Mesothelial cell of epicardium (in vitro differentiated cells): ENCODE measurements at regions not wholly inside any gene's neighbourhood (a gene's known extent, or its start where the extent isn't known, plus 50 kb on each side); places are given as distances from the start of the nearest gene placed in this dataset.
"Not testable (repeated sequence)": the region's sequence is repeated elsewhere in the genome, so short reads cannot be mapped to it uniquely, and the experiment has no call there.

Experiments
- DNase-seq, 2 experiments: peaks; one replicate each; pipeline ENCODE4 v3.0.0; 2021; ENCODE audit warnings: low spot score in 2 of 2; ENCODE audit not compliant: unreplicated experiment in 2 of 2
- H3K27ac Mint-ChIP-seq: 2 replicates; pipeline ENCODE4 v1.8.0; 2021; ENCODE audit warnings: mixed read lengths
- H3K27me3 Mint-ChIP-seq: 2 replicates; pipeline ENCODE4 v1.8.0; 2021; ENCODE audit warnings: low read depth, mixed read lengths
- H3K36me3 Mint-ChIP-seq: 2 replicates; pipeline ENCODE4 v1.8.0; 2021; ENCODE audit warnings: mixed read lengths
- H3K4me1 Mint-ChIP-seq: 2 replicates; pipeline ENCODE4 v1.8.0; 2021; ENCODE audit warnings: mixed read lengths
- H3K4me3 Mint-ChIP-seq: 2 replicates; pipeline ENCODE4 v1.8.0; 2021; ENCODE audit warnings: mild to moderate bottlenecking, moderate library complexity, mixed read lengths
- H3K9me3 Mint-ChIP-seq: 2 replicates; pipeline ENCODE4 v1.8.0; 2021; ENCODE audit warnings: mixed read lengths
- CTCF ChIP-seq: fragments of 200-600 bp; sonication (generic); IDR thresholded peaks from one replicate; pipeline ENCODE4 v1.5.0; 2021; ENCODE audit warnings: antibody characterized with exemption; ENCODE audit not compliant: unreplicated experiment

- Mint-ChIP-seq H3K4me3 (no peak overlapping the region), H3K4me1 (no peaks in the 10 kb centered on the region), H3K36me3 (no peaks in the 10 kb centered on the region), H3K27ac (no peak overlapping the region), H3K27me3 (no peaks in the 10 kb centered on the region), H3K9me3 (peaks cover 35% of the 10 kb centered on the region)
- DNase-seq = no peak
- no peak for TF ChIP-seq CTCF
Observed at GRCh38 chr5:87594566-87594965, 181.8 kb upstream of the CCNH start.

- no peak for TF ChIP-seq CTCF
- H3K4me1 Mint-ChIP-seq = no peaks in the 10 kb centered on the region
- no peaks in the 10 kb centered on the region for H3K36me3 Mint-ChIP-seq
- no peak for DNase-seq
- H3K9me3 Mint-ChIP-seq = peaks cover 7% of the 10 kb centered on the region
- H3K27ac Mint-ChIP-seq = no peak overlapping the region
- no peaks in the 10 kb centered on the region for H3K27me3 Mint-ChIP-seq
- H3K4me3 Mint-ChIP-seq = no peak overlapping the region
Observed at GRCh38 chr5:87589587-87589986, 176.9 kb upstream of the CCNH start.

GRCh38 chr5:87588316-87588715 lies 175.6 kb upstream of the CCNH start:
- Mint-ChIP-seq H3K9me3 (peaks cover 8% of the 10 kb centered on the region), H3K4me3 (no peak overlapping the region), H3K36me3 (no peaks in the 10 kb centered on the region), H3K4me1 (no peaks in the 10 kb centered on the region), H3K27me3 (no peaks in the 10 kb centered on the region), H3K27ac (no peak overlapping the region)
- no peak for DNase-seq
- no peak for TF ChIP-seq CTCF

GRCh38 chr5:87583704-87584103 lies 171.0 kb upstream of the CCNH start:
- H3K27me3 Mint-ChIP-seq, H3K4me3 Mint-ChIP-seq, H3K27ac Mint-ChIP-seq, H3K36me3 Mint-ChIP-seq, DNase-seq, H3K4me1 Mint-ChIP-seq: not testable (repeated sequence)
- H3K9me3 Mint-ChIP-seq = peaks cover 11% of the 10 kb centered on the region

GRCh38 chr5:87582149-87582548 lies 169.4 kb upstream of the CCNH start:
- no peak overlapping the region for H3K4me3 Mint-ChIP-seq
- DNase-seq = no peak
- no peak overlapping the region for H3K27ac Mint-ChIP-seq
- H3K36me3 Mint-ChIP-seq = no peaks in the 10 kb centered on the region
- TF ChIP-seq CTCF = no peak
- H3K27me3 Mint-ChIP-seq = no peaks in the 10 kb centered on the region
- H3K4me1 Mint-ChIP-seq = no peaks in the 10 kb centered on the region
- peaks cover 14% of the 10 kb centered on the region for H3K9me3 Mint-ChIP-seq

- no peak for TF ChIP-seq CTCF
- no peak overlapping the region for H3K27ac Mint-ChIP-seq
- H3K36me3 Mint-ChIP-seq = no peaks in the 10 kb centered on the region
Observed at GRCh38 chr5:87581661-87582060, 168.9 kb upstream of the CCNH start.

More at GRCh38 chr5:87581661-87582060, 168.9 kb upstream of the CCNH start:
- H3K9me3 Mint-ChIP-seq = peaks cover 14% of the 10 kb centered on the region
- no peak for DNase-seq
- no peaks in the 10 kb centered on the region for H3K27me3 Mint-ChIP-seq
- H3K4me3 Mint-ChIP-seq = no peak overlapping the region
- H3K4me1 Mint-ChIP-seq = no peaks in the 10 kb centered on the region
